ENCODE measurements at regions not wholly inside any gene's neighbourhood (a gene's known extent, or its start where the extent isn't known, plus 50 kb on each side); places are given as distances from the start of the nearest gene placed in this dataset.
A peak's percentile ranks its signal among the peaks of the same experiment; 100 is the strongest.

- H3K36me3 ChIP-seq (ENCODE audit: control insufficient read depth, insufficient read depth, low read length) = no peaks in the 10 kb centered on the region
- no peak overlapping the region for H3K4me3 ChIP-seq (ENCODE audit: insufficient read depth, low read depth, low read length)
- H3K9me3 ChIP-seq (ENCODE audit: control insufficient read depth, low read length) = no peaks in the 10 kb centered on the region
- H3K27me3 ChIP-seq (ENCODE audit: control insufficient read depth, insufficient read depth, low read length, poor library complexity, severe bottlenecking) = no peaks in the 10 kb centered on the region
- no peak overlapping the region for H3K27ac ChIP-seq (ENCODE audit: insufficient read depth, low read depth, low read length, poor library complexity, severe bottlenecking)
- H3K4me1 ChIP-seq (ENCODE audit: control insufficient read depth, insufficient read depth, low read length) = no peaks in the 10 kb centered on the region
Measured at GRCh38 chr3:99006686-99007085, 105.2 kb upstream of the DCBLD2 start.

- Histone ChIP-seq H3K36me3 (ENCODE audit: control insufficient read depth, insufficient read depth, low read length) (no peaks in the 10 kb centered on the region), H3K4me3 (ENCODE audit: insufficient read depth, low read depth, low read length) (no peak overlapping the region), H3K27ac (ENCODE audit: insufficient read depth, low read depth, low read length, poor library complexity, severe bottlenecking) (no peak overlapping the region)
Measured at GRCh38 chr3:98999675-99000074, 98.2 kb upstream of the DCBLD2 start.

GRCh38 chr3:98994128-98994762 is 92.8 kb upstream of the DCBLD2 start:
- Histone ChIP-seq H3K27me3 (ENCODE audit: control insufficient read depth, insufficient read depth, low read length, poor library complexity, severe bottlenecking) (no peaks in the 10 kb centered on the region), H3K9me3 (ENCODE audit: control insufficient read depth, low read length) (no peaks in the 10 kb centered on the region), H3K4me1 (ENCODE audit: control insufficient read depth, insufficient read depth, low read length) (no peaks in the 10 kb centered on the region), H3K4me3 (ENCODE audit: insufficient read depth, low read depth, low read length) (no peak overlapping the region), H3K27ac (ENCODE audit: insufficient read depth, low read depth, low read length, poor library complexity, severe bottlenecking) (no peak overlapping the region), H3K36me3 (ENCODE audit: control insufficient read depth, insufficient read depth, low read length) (no peaks in the 10 kb centered on the region)

More at GRCh38 chr3:98999675-99000074, 98.2 kb upstream of the DCBLD2 start:
- Histone ChIP-seq H3K9me3 (ENCODE audit: control insufficient read depth, low read length) (no peaks in the 10 kb centered on the region), H3K4me1 (ENCODE audit: control insufficient read depth, insufficient read depth, low read length) (no peaks in the 10 kb centered on the region), H3K27me3 (ENCODE audit: control insufficient read depth, insufficient read depth, low read length, poor library complexity, severe bottlenecking) (no peaks in the 10 kb centered on the region)

DNA sequence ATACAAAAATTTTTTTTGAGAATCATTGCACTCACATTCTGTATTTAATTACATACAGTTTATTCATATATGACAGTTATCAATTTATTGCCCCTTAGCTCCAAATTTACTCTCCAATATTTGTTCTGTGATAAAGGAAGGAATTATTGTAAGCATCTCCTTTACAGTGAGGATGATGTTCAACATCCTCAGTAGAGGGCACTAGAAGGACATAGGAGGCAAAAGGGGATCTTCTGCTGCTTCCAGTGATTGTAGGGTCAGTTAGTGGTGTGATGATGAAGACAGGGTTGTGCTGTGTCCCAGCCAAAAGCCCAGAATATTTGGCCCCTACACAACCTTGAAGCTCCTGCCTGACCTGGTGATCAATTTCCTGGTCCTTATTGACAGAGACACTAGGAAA is 89.9 kb upstream of the DCBLD2 start:
- peaks cover 3% of the 10 kb centered on the region for H3K4me1 ChIP-seq (ENCODE audit: control insufficient read depth, insufficient read depth, low read length)
- no peak overlapping the region for H3K4me3 ChIP-seq (ENCODE audit: insufficient read depth, low read depth, low read length)
- no peak overlapping the region for H3K27ac ChIP-seq (ENCODE audit: insufficient read depth, low read depth, low read length, poor library complexity, severe bottlenecking)
- no peaks in the 10 kb centered on the region for H3K36me3 ChIP-seq (ENCODE audit: control insufficient read depth, insufficient read depth, low read length)
- no peaks in the 10 kb centered on the region for H3K9me3 ChIP-seq (ENCODE audit: control insufficient read depth, low read length)
- no peaks in the 10 kb centered on the region for H3K27me3 ChIP-seq (ENCODE audit: control insufficient read depth, insufficient read depth, low read length, poor library complexity, severe bottlenecking)

DNA sequence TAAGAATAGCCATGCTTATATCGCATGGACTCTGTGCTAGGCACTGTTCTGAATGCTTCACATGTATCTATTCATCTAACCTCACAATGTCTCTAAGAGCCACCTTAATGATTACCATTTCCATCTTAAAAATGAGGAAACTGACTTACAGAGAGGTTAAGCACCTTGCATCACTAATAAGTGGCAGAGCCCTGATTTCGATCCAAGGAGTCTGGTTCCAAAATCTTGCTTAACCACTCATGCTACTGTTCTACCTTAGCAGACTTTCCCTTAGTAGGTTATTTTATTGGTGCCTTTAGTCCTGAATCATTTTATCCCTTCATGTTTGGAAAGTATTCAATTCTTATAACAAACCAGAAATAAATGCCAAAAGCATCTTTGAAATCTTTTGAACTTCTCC is 89.2 kb upstream of the DCBLD2 start:
- no peaks in the 10 kb centered on the region for H3K36me3 ChIP-seq (ENCODE audit: control insufficient read depth, insufficient read depth, low read length)
- no peak overlapping the region for H3K4me3 ChIP-seq (ENCODE audit: insufficient read depth, low read depth, low read length)
- 92 to 100% methylated on average over 2 of the region's 2 CpGs for WGBS, 2 experiments
- H3K27ac ChIP-seq (ENCODE audit: insufficient read depth, low read depth, low read length, poor library complexity, severe bottlenecking) = no peak overlapping the region
- no peaks in the 10 kb centered on the region for H3K9me3 ChIP-seq (ENCODE audit: control insufficient read depth, low read length)
- H3K4me1 ChIP-seq (ENCODE audit: control insufficient read depth, insufficient read depth, low read length) = peaks cover 10% of the 10 kb centered on the region
- no peaks in the 10 kb centered on the region for H3K27me3 ChIP-seq (ENCODE audit: control insufficient read depth, insufficient read depth, low read length, poor library complexity, severe bottlenecking)

DNA sequence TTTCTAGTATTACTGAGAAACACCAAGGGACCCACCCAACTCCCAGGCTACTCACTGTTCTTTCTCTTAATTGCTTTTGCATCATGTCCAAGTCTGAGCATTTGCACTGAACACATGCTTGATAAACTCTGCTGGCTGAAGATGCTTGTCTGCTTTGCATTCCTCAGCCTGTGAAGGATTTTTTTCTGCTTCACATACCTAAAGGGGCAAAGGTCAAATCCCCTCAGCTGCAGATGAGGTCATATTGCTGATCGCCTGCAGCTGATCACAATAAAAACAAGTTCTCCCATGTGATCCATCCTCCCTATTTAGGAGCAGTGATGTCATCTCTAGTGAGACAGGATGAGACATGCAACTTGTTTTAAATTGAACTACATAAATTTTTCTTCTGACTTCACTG is 84.6 kb upstream of the DCBLD2 start:
- WGBS, 2 experiments = 15 to 21% methylated on average over 1 of the region's 1 CpG
- Histone ChIP-seq H3K9me3 (ENCODE audit: control insufficient read depth, low read length) (no peaks in the 10 kb centered on the region), H3K27me3 (ENCODE audit: control insufficient read depth, insufficient read depth, low read length, poor library complexity, severe bottlenecking) (no peaks in the 10 kb centered on the region), H3K36me3 (ENCODE audit: control insufficient read depth, insufficient read depth, low read length) (no peaks in the 10 kb centered on the region), H3K4me1 (ENCODE audit: control insufficient read depth, insufficient read depth, low read length) (peaks cover 28% of the 10 kb centered on the region), H3K27ac (ENCODE audit: insufficient read depth, low read depth, low read length, poor library complexity, severe bottlenecking) (peak overlapping the region; percentile 23), H3K4me3 (ENCODE audit: insufficient read depth, low read depth, low read length) (no peak overlapping the region)

GRCh38 chr3:98985431-98985830 is 83.9 kb upstream of the DCBLD2 start:
- 67 to 82% methylated on average over 1 to 3 of the region's 3 CpGs for WGBS, 2 experiments
- Histone ChIP-seq H3K36me3 (ENCODE audit: control insufficient read depth, insufficient read depth, low read length) (no peaks in the 10 kb centered on the region), H3K4me3 (ENCODE audit: insufficient read depth, low read depth, low read length) (no peak overlapping the region), H3K9me3 (ENCODE audit: control insufficient read depth, low read length) (no peaks in the 10 kb centered on the region), H3K4me1 (ENCODE audit: control insufficient read depth, insufficient read depth, low read length) (peaks cover 28% of the 10 kb centered on the region), H3K27me3 (ENCODE audit: control insufficient read depth, insufficient read depth, low read length, poor library complexity, severe bottlenecking) (no peaks in the 10 kb centered on the region), H3K27ac (ENCODE audit: insufficient read depth, low read depth, low read length, poor library complexity, severe bottlenecking) (peak overlapping the region; percentile 0)

- Histone ChIP-seq H3K9me3 (ENCODE audit: control insufficient read depth, low read length) (no peaks in the 10 kb centered on the region), H3K27me3 (ENCODE audit: control insufficient read depth, insufficient read depth, low read length, poor library complexity, severe bottlenecking) (no peaks in the 10 kb centered on the region), H3K4me3 (ENCODE audit: insufficient read depth, low read depth, low read length) (no peak overlapping the region), H3K27ac (ENCODE audit: insufficient read depth, low read depth, low read length, poor library complexity, severe bottlenecking) (no peak overlapping the region), H3K36me3 (ENCODE audit: control insufficient read depth, insufficient read depth, low read length) (no peaks in the 10 kb centered on the region), H3K4me1 (ENCODE audit: control insufficient read depth, insufficient read depth, low read length) (peaks cover 28% of the 10 kb centered on the region)
- 83 to 88% methylated on average over 1 of the region's 1 CpG for WGBS, 2 experiments
Measured at GRCh38 chr3:98984024-98984423, 82.5 kb upstream of the DCBLD2 start.

DNA sequence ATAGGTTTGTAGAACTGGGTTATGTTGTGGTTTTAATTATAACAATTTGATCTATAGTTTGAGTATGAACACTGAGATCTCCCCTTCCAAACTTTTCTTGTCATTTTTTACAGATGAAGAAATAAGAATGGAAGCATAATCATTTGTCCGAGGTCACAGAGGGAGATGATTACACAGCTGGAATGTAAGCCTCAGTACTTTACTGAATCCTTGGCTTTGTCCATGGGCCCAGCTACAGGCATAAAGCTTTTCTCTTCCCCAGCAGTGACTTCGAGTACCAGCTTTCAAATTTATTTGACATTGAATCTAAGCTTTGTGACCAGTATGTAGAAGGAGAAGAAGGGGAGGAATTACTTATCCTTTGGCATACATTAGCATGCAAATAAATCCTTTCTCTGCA is 80.9 kb upstream of the DCBLD2 start:
- H3K4me3 ChIP-seq (ENCODE audit: insufficient read depth, low read depth, low read length) = no peak overlapping the region
- H3K4me1 ChIP-seq (ENCODE audit: control insufficient read depth, insufficient read depth, low read length) = peaks cover 28% of the 10 kb centered on the region
- 78 to 79% methylated on average over 1 of the region's 2 CpGs for WGBS, 2 experiments
- no peaks in the 10 kb centered on the region for H3K9me3 ChIP-seq (ENCODE audit: control insufficient read depth, low read length)
- H3K27me3 ChIP-seq (ENCODE audit: control insufficient read depth, insufficient read depth, low read length, poor library complexity, severe bottlenecking) = no peaks in the 10 kb centered on the region
- H3K27ac ChIP-seq (ENCODE audit: insufficient read depth, low read depth, low read length, poor library complexity, severe bottlenecking) = no peak overlapping the region
- no peaks in the 10 kb centered on the region for H3K36me3 ChIP-seq (ENCODE audit: control insufficient read depth, insufficient read depth, low read length)

DNA sequence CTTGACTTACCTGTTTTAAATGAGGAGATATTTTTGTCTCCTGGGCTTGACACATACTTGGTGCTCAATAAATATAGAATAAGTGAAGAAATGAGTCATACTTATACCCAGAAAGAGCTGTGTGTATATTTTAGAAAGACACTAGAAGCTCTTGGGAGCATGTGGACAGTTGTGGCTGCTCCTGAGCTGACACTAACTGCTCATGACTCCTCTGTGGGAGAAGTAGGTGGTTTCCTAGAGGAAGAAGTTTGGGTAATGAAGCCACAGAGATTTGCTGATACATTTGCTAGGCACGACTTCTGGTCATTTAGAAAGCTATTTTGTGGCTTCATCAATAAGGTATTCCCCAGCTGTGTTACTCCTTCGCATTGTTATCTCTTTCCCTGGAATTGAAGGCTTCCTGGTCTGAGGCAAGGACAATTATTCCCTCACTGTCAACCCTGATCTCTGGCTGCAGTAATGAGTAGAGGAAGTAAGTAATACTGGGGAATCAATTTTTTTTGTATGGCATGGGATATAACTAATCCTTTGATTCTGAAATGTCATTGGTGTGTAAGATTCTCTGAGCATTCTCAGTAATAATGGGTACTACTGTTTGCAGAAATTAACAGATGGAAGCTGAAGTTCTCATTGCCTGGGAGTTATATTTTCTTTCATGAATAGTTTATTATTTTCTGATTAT is 79.6 kb upstream of the DCBLD2 start:
- no peaks in the 10 kb centered on the region for H3K9me3 ChIP-seq (ENCODE audit: control insufficient read depth, low read length)
- H3K27me3 ChIP-seq (ENCODE audit: control insufficient read depth, insufficient read depth, low read length, poor library complexity, severe bottlenecking) = no peaks in the 10 kb centered on the region
- H3K4me3 ChIP-seq (ENCODE audit: insufficient read depth, low read depth, low read length) = no peak overlapping the region
- 77 to 81% methylated on average over 2 of the region's 2 CpGs for WGBS, 2 experiments
- H3K27ac ChIP-seq (ENCODE audit: insufficient read depth, low read depth, low read length, poor library complexity, severe bottlenecking) = no peak overlapping the region
- H3K4me1 ChIP-seq (ENCODE audit: control insufficient read depth, insufficient read depth, low read length) = peaks cover 22% of the 10 kb centered on the region
- H3K36me3 ChIP-seq (ENCODE audit: control insufficient read depth, insufficient read depth, low read length) = no peaks in the 10 kb centered on the region
